ENCODE measurements at regions not wholly inside any gene's neighbourhood (a gene's known extent, or its start where the extent isn't known, plus 50 kb on each side); places are given as distances from the start of the nearest gene placed in this dataset.
"Not testable (repeated sequence)": the region's sequence is repeated elsewhere in the genome, so short reads cannot be mapped to it uniquely, and the experiment has no call there.

DNA sequence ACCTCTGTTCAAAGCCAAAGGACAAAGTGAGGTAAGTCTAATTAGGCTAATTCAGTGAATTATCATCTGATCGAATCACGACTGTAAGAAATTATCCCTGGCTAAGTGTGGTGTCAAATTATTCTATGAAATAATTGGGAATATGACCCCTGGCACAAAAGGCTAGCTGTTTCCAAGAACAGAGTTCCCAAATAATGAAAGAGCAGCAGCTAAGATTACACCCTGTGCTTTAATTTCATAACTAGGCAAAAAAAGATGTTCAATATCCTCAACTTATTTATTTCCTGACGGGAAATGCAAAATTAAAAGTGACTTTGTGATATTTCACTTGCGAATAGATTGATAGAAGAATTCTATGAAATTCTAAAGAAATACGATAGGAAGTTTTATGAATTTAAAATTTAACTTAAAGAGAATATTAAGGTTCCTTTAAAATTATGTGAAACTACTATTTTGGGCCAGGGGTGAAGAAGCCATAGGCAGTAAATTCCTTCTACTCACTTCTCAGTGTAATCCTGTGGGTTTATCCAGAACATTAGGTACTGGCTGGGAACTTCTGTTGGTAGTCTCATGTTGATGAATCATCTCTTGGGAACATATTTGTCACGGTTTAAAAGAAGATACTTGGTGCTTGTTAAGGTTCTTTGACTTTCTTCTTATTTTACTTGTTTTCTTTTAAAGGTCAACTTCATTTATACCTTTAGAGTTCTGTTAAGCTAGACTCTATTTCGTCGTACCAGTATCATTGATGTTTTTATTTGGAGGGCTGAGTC lies 148.5 kb downstream of the POLR1F start:
- Histone ChIP-seq H3K27ac (ENCODE audit: low read depth, low read length) (no peak overlapping the region), H3K4me1 (ENCODE audit: insufficient read depth, low read length) (no peaks in the 10 kb centered on the region), H3K36me3 (ENCODE audit: insufficient read depth, low read length) (no peaks in the 10 kb centered on the region), H3K9me3 (ENCODE audit: control insufficient read depth in 1 of 2, low read length in 2 of 2) (no peaks in the 10 kb centered on the region), H3K27me3 (ENCODE audit: insufficient read depth, low read length) (no peaks in the 10 kb centered on the region), H3K4me3 (ENCODE audit: low read length in 2 of 2) (no peak overlapping the region)
- no peak overlapping the region for H3K4me3 Mint-ChIP-seq
- ChIA-PET CTCF (ENCODE audit: partially characterized antibody) (no interaction called here), POLR2A (ENCODE audit: partially characterized antibody) (no interaction called here)
- no peaks in the 10 kb centered on the region for H3K36me3 Mint-ChIP-seq
- no peak for DNase-seq
- H3K9me3 Mint-ChIP-seq: peaks cover 0 to 4% (median 0%) of the 10 kb centered on the region in 8 donors
- intact Hi-C loops (cut with micrococcal nuclease): no loop called here
- no peaks in the 10 kb centered on the region for H3K4me1 Mint-ChIP-seq
- H3K27me3 Mint-ChIP-seq: no peaks in the 10 kb centered on the region
- no peak overlapping the region for H3K27ac Mint-ChIP-seq

GRCh38 chr7:19558527-19558926 lies 150.3 kb downstream of the POLR1F start:
- no peaks in the 10 kb centered on the region for H3K36me3 Mint-ChIP-seq
- H3K27ac Mint-ChIP-seq: no peak overlapping the region
- H3K9me3 Mint-ChIP-seq: peaks cover 0 to 4% (median 0%) of the 10 kb centered on the region in 8 donors
- DNase-seq: no peak
- H3K9me3 ChIP-seq (ENCODE audit: control insufficient read depth in 1 of 2, low read length in 2 of 2): no peaks in the 10 kb centered on the region
- no peaks in the 10 kb centered on the region for H3K36me3 ChIP-seq (ENCODE audit: insufficient read depth, low read length)
- no peaks in the 10 kb centered on the region for H3K27me3 Mint-ChIP-seq
- ChIA-PET POLR2A (ENCODE audit: partially characterized antibody) (no interaction called here), CTCF (ENCODE audit: partially characterized antibody) (no interaction called here)
- H3K4me1 Mint-ChIP-seq: no peaks in the 10 kb centered on the region
- intact Hi-C loops (cut with micrococcal nuclease): no loop called here
- H3K27ac ChIP-seq (ENCODE audit: low read depth, low read length): no peak overlapping the region
- no peak overlapping the region for H3K4me3 Mint-ChIP-seq
- no peak overlapping the region for H3K4me3 ChIP-seq (ENCODE audit: low read length in 2 of 2)
- H3K4me1 ChIP-seq (ENCODE audit: insufficient read depth, low read length): no peaks in the 10 kb centered on the region
- H3K27me3 ChIP-seq (ENCODE audit: insufficient read depth, low read length): no peaks in the 10 kb centered on the region

DNA sequence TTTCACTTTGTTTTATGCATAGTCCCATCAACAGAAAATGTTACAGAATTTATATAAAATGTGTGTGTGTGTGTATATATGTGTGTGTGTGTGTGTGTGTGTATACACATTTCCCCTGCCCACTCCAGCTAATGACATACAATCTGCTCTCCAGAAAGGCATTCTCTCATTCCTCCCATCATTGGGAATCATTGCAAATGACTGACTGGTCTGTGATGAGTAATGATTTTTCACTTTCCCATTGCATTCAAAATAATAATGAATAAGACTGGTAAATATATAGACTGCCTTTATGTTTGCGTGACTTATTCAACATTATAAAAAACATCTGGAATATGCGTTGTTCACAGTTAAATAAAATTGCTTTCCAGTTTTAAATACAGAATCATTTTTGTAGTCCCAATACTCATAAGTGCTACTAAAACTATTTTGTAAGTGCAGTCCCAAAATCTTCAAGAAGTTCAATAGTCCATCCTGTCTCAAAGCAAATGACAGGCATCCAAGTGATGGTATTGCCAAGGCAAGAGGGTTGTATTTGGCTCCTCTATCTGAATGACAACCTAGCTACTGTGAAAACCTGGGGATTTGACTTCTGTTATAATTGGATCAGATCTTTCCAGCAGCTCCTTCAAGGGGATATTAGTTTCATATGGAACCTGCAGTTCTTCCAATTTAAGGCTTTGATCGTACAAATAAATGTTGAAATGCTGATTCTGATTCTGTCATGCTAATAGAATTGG lies 150.9 kb downstream of the POLR1F start:
- Histone ChIP-seq H3K36me3 (ENCODE audit: insufficient read depth, low read length) (no peaks in the 10 kb centered on the region), H3K4me3 (ENCODE audit: low read length in 2 of 2) (no peak overlapping the region), H3K4me1 (ENCODE audit: insufficient read depth, low read length) (no peaks in the 10 kb centered on the region), H3K27me3 (ENCODE audit: insufficient read depth, low read length) (no peaks in the 10 kb centered on the region), H3K27ac (ENCODE audit: low read depth, low read length) (no peak overlapping the region), H3K9me3 (ENCODE audit: control insufficient read depth in 1 of 2, low read length in 2 of 2) (no peaks in the 10 kb centered on the region)
- POLR2A ChIA-PET (ENCODE audit: partially characterized antibody): no interaction called here
- Mint-ChIP-seq H3K4me3 (no peak overlapping the region), H3K36me3 (no peaks in the 10 kb centered on the region), H3K27me3 (no peaks in the 10 kb centered on the region), H3K27ac (no peak overlapping the region), H3K4me1 (no peaks in the 10 kb centered on the region), H3K9me3 (peaks cover 0 to 4% (median 0%) of the 10 kb centered on the region in 8 donors)
- CTCF ChIA-PET (ENCODE audit: partially characterized antibody): no interaction called here
- no peak for DNase-seq
- intact Hi-C loops (cut with micrococcal nuclease): no loop called here

GRCh38 chr7:19554581-19554980 lies 154.3 kb downstream of the POLR1F start:
- Mint-ChIP-seq H3K27me3 (no peaks in the 10 kb centered on the region), H3K4me1 (no peaks in the 10 kb centered on the region), H3K9me3 (peaks cover 0 to 5% (median 2%) of the 10 kb centered on the region in 8 donors), H3K27ac (no peak overlapping the region), H3K36me3 (no peaks in the 10 kb centered on the region), H3K4me3 (no peak overlapping the region)
- ChIA-PET CTCF (ENCODE audit: partially characterized antibody) (no interaction called here), POLR2A (ENCODE audit: partially characterized antibody) (no interaction called here)
- H3K27ac ChIP-seq (ENCODE audit: low read depth, low read length): no peak overlapping the region
- H3K4me3 ChIP-seq (ENCODE audit: low read length in 2 of 2): no peak overlapping the region
- intact Hi-C loops (cut with micrococcal nuclease): no loop called here
- no peaks in the 10 kb centered on the region for H3K4me1 ChIP-seq (ENCODE audit: insufficient read depth, low read length)
- no peaks in the 10 kb centered on the region for H3K9me3 ChIP-seq (ENCODE audit: control insufficient read depth in 1 of 2, low read length in 2 of 2)
- H3K36me3 ChIP-seq (ENCODE audit: insufficient read depth, low read length): no peaks in the 10 kb centered on the region
- H3K27me3 ChIP-seq (ENCODE audit: insufficient read depth, low read length): no peaks in the 10 kb centered on the region
- DNase-seq: no peak

DNA sequence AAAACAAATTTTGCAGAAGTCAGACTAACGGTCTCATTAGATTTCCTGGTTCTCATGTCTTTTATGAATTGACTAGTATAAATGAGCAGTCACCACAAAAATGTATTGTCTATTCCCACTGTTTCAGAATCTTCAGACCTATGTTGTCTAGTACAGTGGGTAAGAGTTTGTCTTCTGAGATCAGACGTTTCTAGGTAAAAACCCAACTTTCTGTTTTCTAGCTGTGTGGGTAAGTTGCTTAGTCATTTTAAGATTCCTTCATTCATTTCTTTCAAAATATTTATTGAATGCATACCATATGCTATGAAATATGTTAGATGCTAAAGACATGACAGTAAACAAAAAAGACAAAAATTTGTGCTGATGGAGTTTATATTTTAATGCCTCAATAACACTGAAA lies 156.3 kb downstream of the POLR1F start:
- H3K27me3 Mint-ChIP-seq: no peaks in the 10 kb centered on the region
- no peaks in the 10 kb centered on the region for H3K9me3 ChIP-seq (ENCODE audit: control insufficient read depth in 1 of 2, low read length in 2 of 2)
- H3K4me1 ChIP-seq (ENCODE audit: insufficient read depth, low read length): no peaks in the 10 kb centered on the region

DNA sequence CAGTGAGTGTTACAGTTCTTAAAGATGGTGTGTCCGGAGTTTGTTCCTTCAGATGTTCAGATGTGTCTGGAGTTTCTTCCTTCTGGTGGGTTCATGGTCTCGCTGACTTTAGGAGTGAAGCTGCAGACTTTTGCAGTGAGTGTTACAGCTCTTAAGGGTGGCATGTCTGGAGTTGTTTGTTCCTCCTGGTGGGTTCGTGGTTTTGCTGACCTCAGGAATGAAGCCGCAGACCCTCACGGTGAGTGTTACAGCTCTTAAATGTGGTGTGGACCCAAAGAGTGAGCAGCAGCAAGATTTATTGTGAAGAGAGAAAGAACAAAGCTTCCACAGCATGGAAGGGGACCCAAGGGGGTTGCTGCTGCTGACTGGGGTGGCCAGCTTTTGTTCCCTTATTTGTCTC lies 159.6 kb downstream of the POLR1F start:
- CTCF ChIA-PET (ENCODE audit: partially characterized antibody); H3K4me1 ChIP-seq (ENCODE audit: insufficient read depth, low read length); H3K4me3 ChIP-seq (ENCODE audit: low read length in 2 of 2); H3K36me3 ChIP-seq (ENCODE audit: insufficient read depth, low read length); DNase-seq; POLR2A ChIA-PET (ENCODE audit: partially characterized antibody); H3K9me3 ChIP-seq (ENCODE audit: control insufficient read depth in 1 of 2, low read length in 2 of 2); H3K4me3 Mint-ChIP-seq; H3K4me1 Mint-ChIP-seq; intact Hi-C loops (cut with micrococcal nuclease); H3K36me3 Mint-ChIP-seq; H3K27ac ChIP-seq (ENCODE audit: low read depth, low read length); H3K27me3 Mint-ChIP-seq; H3K27me3 ChIP-seq (ENCODE audit: insufficient read depth, low read length); H3K27ac Mint-ChIP-seq: not testable (repeated sequence)
- H3K9me3 Mint-ChIP-seq: peaks cover 2 to 20% (median 13%) of the 10 kb centered on the region in 8 donors

More for the DNA sequence above, 156.3 kb downstream of the POLR1F start:
- Histone ChIP-seq H3K27ac (ENCODE audit: low read depth, low read length) (no peak overlapping the region), H3K27me3 (ENCODE audit: insufficient read depth, low read length) (no peaks in the 10 kb centered on the region), H3K4me3 (ENCODE audit: low read length in 2 of 2) (no peak overlapping the region), H3K36me3 (ENCODE audit: insufficient read depth, low read length) (no peaks in the 10 kb centered on the region)
- POLR2A ChIA-PET (ENCODE audit: partially characterized antibody): no interaction called here
- Mint-ChIP-seq H3K9me3 (peaks cover 0 to 8% (median 4%) of the 10 kb centered on the region in 8 donors), H3K27ac (no peak overlapping the region), H3K4me3 (no peak overlapping the region), H3K36me3 (no peaks in the 10 kb centered on the region), H3K4me1 (no peaks in the 10 kb centered on the region)
- CTCF ChIA-PET (ENCODE audit: partially characterized antibody): no interaction called here
- intact Hi-C loops (cut with micrococcal nuclease): no loop called here
- DNase-seq: no peak

- Mint-ChIP-seq H3K36me3 (no peaks in the 10 kb centered on the region), H3K4me3 (no peak overlapping the region), H3K4me1 (no peaks in the 10 kb centered on the region), H3K27ac (no peak overlapping the region), H3K27me3 (no peaks in the 10 kb centered on the region), H3K9me3 (peaks cover 0 to 12% (median 8%) of the 10 kb centered on the region in 8 donors)
- Histone ChIP-seq H3K4me1 (ENCODE audit: insufficient read depth, low read length) (no peaks in the 10 kb centered on the region), H3K9me3 (ENCODE audit: control insufficient read depth in 1 of 2, low read length in 2 of 2) (no peaks in the 10 kb centered on the region), H3K4me3 (ENCODE audit: low read length in 2 of 2) (no peak overlapping the region), H3K27ac (ENCODE audit: low read depth, low read length) (no peak overlapping the region), H3K27me3 (ENCODE audit: insufficient read depth, low read length) (no peaks in the 10 kb centered on the region), H3K36me3 (ENCODE audit: insufficient read depth, low read length) (no peaks in the 10 kb centered on the region)
- CTCF ChIA-PET (ENCODE audit: partially characterized antibody): no interaction called here
- DNase-seq: no peak
- POLR2A ChIA-PET (ENCODE audit: partially characterized antibody): no interaction called here
- intact Hi-C loops (cut with micrococcal nuclease): no loop called here
These were observed 170.9 kb downstream of the POLR1F start for GRCh38 chr7:19537942-19538401.
